COLO668 (cell line): ENCODE measurements at regions not wholly inside any gene's neighbourhood (a gene's known extent, or its start where the extent isn't known, plus 50 kb on each side); places are given as distances from the start of the nearest gene placed in this dataset.
A peak's percentile ranks its signal among the peaks of the same experiment; 100 is the strongest.
"Not testable (repeated sequence)": the region's sequence is repeated elsewhere in the genome, so short reads cannot be mapped to it uniquely, and the experiment has no call there.

Experiments used
- DNase-seq: peaks from one replicate; lab custom pipeline; 2025; ENCODE audit not compliant: unreplicated experiment; lab: John Stamatoyannopoulos, UW

DNA sequence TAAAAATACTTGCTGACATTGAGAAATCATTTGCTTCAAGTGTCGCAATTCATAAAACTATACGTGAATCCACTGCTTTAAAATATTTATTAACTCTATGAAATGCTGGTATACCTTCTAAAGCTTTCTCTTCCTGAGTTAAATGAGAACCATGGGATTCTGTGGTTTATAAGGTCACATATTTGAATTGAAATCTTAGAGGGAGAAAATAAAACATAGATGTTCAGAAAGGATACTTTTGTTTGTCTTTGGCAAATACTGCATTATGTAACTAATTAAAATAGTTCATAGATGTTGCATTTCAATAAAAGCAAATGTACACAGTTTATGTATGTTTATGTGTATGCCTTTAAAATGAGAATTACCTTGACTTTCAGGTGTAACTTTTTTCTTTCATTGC, 250.1 kb downstream of the FAM170A start:
- no peak for DNase-seq

DNA sequence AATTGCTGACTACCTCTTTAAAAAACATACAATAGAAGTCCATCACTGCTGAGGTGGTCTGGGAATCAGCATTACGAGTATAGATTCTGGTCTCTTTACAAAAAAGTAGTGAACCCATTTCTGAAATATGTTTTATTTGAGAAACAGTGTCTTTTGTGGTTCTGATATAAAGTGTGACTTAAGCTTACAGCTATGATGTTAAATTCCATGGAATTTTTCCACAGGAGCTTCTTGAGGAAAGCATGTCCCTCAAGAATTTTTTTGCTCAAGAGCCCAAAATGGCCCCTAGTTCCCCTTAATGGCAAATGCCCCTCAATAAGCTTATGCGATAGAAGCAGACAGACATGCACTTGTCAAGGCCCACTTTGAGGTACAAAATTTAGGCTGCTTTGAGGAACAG, 265.7 kb downstream of the FAM170A start:
- no peak for DNase-seq

DNA sequence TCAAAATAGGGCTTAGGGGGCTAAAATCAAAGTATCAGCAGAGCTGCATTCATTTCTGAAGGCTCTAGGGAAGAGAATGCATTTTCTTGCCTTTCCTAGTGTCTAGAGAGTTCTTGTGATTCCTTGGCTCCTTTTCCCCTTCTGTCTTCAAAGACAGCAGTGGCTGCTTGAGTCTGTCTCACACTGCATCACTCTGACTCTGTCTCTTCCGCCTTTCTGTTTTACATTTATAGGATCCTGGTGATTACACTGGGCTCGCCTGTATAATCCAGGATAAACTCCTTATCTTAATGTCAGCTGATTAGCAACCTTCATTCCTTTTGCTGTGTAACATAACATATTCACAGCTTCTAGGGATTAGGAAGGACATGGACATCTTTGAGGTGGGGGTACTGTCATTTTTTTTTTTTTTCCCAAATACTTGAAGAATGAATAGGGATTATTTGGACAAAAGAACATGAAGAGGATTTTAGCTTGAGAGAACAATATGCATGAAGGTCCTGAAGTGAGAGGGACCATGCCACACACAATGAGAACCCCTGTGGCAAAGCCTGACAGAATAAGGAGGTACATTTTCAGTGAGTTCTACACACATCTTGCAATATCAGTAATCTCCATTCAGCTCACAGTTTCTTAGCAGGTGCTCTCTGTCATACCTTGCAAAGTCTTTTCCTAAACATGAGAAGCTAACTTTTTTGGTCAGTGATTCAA, 267.6 kb downstream of the FAM170A start:
- DNase-seq, result no peak

DNA sequence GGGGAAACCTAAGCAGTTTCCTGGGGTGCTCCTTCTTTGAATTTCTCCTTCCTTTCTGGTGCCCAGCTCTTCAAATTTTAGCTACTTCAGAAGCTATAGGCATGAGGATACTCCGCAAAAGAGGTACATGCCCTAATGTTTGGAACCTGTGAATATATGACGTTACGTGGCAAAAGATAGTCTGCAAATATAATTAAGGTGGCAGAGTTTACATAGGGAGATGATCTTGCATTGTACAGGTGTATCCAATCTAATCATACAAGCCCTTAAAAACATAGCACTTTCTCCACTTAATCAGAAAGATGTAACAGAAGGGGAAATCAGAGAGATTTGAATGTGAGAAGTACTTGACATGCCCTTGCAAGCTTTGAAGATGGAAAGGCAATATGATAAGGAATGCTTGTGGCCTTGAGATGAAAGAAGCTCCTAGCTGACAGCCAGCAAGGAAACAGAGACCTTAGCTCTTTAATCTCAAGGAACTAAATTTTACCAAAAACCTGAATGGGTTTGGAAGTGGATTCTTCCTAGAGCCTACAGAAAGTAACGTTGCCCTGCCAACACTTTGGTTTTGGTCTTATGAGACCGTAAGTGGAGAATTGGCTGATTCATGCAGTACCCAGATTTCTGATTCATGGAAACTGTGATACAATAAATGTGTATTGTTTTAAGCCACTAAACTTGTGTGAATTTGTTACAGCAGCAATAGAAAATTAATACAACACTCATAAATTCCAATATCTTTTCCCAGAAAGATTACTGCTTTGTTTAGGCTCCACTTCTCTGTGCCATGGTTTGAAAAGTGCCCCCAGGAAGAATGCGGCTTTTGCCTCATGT, 268.4 kb downstream of the FAM170A start:
- no peak for DNase-seq

DNA sequence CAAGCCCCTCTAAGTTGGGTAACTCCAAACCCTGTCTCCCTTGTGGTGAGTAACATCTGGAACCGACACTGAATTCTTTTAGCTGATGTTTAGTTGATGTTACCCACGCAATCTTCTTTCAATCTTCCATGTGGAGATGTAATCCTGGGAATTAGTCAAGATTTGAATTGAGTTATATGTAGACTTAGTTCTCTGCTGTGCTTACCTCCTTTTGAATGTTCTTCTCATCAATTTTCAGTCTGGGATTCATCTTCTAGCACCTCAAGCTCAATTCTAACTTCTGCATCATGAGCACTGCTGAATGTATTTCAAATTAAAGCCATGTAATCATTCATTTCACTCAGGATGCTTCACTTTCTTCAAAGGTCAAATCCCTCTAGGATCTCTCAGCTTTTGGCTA, 270.6 kb downstream of the FAM170A start:
- DNase-seq, result no peak

DNA sequence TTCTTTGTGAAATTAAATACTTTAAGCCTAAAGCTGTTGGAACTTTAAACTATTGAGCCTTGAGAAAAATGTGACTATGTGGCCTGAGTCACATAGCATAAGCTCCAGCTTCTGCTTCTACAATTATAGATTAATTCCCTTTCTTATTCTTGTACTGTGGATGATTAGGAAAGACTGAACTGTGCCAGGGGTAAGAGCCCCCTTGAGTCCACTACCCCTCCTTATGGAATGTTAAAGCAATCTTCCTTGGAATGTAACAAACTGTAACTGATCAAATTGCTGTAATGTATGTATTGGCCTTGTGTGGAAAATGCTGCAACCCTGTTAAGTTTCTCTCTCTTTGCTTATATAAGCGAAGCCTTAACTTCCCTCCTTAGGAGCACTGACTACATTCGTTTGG, 273.2 kb downstream of the FAM170A start:
- DNase-seq, result no peak

DNA sequence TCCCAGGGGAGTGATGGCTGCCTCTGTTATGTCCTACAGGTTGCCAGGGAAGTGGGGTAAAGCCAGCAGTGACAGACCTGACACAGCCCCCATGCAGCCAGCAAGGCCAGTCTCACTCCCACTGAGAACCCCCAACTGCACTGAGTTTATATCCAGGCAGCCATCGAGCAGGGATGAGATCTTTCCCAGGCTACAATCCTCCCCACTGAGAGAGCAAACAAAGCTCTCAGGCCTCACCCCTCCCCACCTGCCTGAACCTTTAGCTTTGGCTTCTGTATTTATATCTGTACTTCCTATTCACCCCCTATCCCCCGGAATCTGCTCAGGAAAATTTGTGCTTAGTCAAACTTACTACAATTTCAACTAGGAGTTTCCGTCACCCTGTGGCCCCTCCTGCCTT, 284.1 kb downstream of the FAM170A start:
- DNase-seq, result peak; percentile 0

DNA sequence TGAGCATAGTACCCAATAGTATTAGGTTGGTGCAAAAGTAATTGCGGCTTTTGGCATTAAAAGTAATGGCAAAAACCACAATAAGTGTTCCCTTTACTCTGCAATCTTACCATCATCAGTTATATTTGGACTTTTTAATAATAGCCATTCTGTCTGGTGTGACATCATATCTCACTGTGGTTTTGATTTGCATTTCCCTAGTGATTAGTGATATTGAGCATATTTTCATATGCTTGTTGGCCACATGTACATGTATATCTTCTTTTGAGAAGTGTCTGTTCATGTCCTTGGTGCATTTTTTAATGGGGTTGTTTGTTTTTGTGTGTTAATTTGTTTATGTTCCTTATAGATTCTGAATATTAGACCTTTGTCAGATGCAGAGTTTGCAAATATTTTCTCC, 289.9 kb downstream of the FAM170A start:
- DNase-seq, result no peak

DNA sequence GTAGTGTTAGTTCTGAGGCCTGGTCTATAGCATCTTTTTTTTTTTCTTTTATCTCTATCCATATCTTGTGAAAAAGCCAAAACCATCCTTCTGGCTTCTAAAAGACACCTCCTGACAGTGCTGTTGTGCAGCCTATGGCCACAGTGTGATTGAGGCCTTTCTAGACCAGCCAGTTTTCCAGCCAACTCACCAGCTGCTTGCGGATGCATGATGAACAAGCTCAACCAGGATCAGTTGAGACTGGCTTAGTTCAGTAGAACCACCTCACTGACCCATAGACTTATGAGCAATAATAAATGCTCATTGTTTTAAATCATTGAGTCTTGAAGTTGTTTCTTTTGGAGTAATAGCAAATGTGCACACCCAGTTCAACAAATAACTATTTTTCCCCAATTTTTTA, 296.9 kb downstream of the FAM170A start:
- no peak for DNase-seq

DNA sequence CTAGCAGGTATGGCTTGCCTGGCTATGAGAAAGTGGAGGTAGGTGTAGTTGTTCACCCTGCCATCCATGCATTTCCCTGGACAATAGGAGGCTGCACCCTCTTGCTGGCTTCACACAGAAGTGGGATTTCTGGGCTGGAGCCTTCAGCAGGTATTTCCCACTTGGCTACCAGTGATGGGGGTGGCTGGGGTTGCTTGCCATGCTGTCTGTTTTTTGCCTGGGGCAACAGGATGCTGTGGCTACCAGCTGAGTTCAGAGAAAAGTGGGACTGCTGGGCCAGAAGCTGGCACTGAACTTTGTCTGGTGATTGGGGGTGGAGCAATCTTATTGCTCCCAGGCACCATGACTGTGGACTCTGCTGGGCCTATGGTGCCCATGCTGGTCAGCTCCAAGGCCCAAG, 299.6 kb downstream of the FAM170A start:
- DNase-seq, result no peak

DNA sequence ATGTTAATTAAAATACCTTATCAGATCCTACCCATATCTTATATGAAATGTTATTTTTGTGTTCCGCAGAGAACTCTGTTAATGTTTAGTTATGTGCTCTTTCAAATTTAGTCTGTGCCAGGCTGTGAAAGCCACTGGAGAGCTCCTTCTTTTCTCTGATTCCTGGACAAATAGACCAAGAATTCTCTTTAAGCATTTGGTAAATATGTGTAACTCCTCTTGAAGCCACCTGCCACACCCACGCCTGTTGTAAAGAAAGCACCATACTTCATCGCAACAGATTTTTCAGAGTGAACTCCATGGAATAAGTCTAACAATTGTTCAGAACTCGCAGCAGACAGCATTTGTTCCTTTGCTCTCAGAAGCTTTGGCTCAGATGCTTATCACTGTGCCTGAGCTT, 301.1 kb downstream of the FAM170A start:
- no peak for DNase-seq

DNA sequence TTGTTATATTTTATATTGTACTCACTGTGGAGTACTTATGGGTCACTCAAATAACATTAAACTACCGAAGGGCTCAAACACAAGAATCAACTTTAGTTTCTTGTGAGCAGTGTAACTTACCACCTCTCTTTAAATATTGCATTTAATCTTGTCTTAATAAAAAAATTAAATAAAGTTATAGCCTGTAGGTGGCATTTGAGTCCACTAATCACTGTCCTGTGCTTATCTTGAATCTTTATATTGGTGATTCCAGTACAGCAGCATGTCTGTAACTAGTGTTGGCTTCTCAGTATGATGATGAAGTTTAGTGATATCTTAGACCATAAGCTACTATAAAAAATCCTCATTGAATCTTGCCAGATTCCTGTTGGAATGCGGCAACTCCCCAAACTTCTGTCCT, 313.8 kb downstream of the FAM170A start:
- no peak for DNase-seq

DNA sequence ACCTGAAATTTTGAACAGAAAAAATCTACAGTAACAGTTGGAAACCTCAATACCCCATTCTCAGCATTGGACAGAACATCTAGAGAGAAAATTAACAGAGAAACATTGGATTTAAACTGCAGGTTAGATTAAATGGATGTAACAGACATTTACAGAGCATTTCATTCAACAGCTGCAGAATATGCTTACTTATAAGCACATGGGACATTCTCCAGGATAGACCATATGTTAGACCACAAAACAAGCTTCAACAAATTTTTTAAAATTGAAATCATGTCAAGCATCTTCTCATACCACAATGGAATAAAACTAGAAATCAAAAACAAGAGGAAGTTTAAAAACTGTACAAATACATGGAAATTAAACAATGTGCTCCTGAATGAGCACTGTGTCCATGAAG, 316.3 kb downstream of the FAM170A start:
- DNase-seq, result no peak

DNA sequence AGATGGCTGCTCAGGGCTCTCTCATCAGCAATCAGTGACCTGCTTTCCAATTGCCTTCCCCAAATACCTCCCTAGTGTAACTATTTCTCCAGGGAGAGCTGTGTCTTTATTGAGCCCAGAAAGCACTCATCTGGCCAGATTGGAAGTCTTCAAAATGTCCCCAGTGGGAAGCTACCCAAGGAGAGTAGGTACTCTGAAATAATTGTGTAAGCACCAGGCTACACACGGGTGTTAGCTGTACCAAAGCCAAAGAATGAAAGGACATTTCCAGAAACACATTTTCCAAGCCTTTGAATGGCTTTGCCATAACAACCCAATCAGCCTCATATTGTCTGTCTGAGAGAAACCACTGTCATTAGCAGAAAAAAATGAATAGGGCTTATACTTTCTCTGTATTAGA, 318.8 kb downstream of the FAM170A start:
- DNase-seq, result no peak

DNA sequence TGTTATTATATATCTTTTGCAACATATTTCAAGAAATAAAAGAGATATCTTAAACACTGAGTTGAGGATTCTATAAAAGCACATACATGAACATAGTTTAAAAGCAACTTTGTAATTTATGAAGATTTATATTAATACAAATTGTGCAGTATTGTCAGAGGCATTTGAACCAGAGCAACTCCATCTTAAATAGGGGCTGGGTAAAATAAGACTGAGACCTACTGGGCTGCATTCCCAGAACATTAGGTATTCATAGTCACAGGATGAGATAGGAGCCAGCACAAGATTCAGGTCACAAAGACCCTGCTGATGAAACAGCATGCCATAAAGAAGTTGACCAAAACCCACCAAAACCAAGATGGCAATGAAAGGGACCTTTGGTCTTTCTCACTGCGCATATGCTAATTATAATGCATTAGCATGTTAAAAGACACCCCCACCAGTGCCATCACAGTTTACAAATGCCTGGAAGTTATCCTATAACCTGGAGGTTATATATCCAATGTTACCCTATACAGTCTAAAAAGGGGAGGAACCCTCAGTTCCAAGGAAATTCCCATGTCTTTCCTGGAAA, 320.2 kb downstream of the FAM170A start:
- no peak for DNase-seq

DNA sequence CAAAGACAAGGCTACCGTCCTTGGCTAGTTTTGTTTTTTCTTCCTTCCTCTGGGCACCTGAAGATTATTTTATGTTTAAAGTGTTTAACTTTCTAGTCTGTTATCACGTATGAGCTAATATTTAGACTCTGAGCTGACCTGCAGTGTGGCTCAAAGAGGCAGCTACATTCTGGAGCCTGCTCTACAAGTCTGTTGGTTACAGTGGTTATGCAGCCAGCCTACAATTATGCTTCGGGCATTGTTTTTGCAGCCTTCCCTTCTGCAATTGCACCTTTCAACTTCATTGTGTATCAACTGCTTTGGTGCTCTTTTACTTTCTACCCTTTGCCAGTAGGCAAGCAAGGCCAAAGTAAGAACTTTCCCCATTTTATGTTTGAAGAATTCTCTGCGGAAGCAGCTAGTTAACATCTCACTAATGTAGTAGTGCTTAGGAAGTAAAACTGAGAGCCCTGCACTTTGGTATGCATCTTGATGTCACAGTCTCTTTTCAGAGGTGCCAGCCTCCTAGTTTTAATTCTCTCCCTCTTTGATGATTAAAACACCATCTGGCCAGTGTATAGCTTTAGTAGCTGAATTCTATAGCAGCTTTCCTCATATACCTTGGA, 322.1 kb downstream of the FAM170A start:
- DNase-seq, result no peak

DNA sequence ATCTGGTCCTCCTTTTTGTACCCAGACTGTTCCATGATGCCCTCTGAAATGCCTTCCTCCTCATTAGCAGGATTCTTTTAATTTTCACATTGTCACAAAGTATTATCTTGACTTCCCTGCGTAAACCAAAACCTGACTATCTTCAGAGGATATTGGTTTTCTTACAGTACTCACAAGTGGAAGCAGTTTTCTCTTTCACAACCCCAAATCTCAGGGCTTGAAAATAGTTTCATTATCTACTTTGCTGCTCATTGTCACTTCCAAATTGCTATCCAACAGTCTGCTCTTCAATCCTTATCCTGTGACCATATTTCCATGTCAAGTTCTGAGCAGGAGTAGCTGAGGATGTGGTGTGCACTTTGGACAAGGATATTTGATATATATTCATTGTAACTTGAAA, 324.1 kb downstream of the FAM170A start:
- no peak for DNase-seq

DNA sequence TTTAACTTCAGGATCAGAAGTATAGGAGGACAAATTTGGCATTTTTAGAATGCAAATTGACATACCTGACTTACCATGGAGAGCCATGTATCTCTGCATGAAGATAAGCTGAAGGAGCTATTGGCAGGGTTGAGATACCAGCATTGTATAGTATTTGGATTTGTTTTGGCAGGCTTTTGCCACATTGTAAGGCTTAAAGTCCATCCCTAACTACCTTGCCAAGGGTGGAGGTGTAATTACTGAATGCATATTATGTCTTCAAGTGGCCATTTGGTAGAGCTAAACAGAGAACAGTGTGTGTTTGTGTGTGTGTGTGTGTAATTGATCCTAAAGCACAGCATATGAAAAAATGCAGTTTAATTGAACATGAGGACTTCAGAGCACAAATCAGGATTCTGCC, 324.7 kb downstream of the FAM170A start:
- no peak for DNase-seq

DNA sequence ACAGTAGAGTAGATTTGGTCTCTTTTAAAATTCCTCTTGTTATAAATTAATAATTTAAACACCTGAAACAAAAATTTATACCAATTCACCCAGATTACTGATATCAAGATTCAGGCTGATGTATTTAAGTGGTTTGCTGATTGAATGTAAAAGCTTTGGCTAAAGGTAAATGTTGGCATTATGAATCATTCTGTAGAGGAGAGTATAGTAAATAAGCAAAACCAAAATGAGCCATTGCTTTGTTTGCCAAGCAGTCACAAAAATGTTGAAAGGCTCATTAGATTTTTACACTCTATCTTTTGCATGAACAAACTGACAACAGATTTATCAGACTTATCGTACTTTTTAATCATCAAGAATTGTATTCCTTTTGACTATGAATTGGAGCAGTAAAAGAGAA, 332.6 kb downstream of the FAM170A start:
- DNase-seq, result no peak

DNA sequence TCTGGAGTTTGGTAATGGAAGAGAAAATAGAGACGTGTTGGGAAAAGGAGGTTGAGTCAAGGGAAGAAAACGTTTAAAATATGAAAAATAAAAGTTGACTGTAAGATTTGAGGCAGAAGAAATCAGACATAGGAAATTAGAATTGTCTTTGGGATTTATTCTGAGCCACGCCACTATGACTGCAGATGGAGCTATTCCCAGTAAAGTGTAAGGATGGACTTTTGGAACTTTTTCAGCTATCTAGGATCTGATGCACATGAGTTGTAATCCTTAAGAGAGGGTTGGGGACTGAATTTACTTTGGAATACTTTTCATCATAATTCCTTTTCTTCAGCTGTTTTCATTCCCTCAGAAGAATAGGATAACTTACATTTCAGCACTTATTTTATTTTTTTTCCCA, 336.7 kb downstream of the FAM170A start:
- no peak for DNase-seq

DNA sequence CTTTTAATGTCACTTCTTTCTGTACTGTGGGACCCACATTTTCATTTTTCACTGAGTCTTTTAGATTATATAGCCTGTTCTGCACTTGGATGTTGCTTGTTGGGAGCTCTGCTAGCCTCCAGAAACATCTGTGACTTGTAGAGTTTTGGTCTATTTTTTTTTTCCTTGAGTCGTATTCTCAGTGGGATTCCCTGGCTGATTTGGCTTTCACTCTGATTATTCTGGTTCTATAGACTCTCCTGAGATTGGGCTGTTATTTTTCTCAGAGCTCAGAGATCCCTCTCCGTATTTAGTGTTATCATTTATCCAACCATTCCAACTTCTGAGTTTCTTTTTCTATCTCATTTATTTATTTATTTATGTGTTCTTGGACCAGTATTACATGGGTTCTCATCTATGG, 339.3 kb downstream of the FAM170A start:
- no peak for DNase-seq

DNA sequence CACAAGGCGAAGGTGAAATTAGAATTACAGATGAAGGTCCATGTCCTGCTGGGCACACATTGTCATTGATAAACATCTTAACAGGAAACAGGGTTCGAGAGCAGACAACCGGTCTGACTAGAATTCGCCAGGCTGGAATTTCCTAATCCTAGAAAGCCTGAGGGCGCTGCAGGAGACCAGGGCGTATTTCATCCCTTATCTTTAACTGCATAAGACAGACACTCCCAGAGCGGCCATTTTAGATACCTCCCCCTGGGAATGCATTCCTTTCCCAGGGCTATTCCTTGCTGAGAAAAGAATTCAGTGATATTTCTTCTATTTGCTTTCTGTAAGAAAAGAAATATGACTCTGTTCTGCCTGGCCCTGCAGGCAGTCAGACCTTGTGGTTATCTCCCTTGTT, 357.7 kb downstream of the FAM170A start:
- DNase-seq, result not testable (repeated sequence)
